ENCODE measurements at regions not wholly inside any gene's neighbourhood (a gene's known extent, or its start where the extent isn't known, plus 50 kb on each side); places are given as distances from the start of the nearest gene placed in this dataset.
"Not testable (repeated sequence)": the region's sequence is repeated elsewhere in the genome, so short reads cannot be mapped to it uniquely, and the experiment has no call there.

DNA sequence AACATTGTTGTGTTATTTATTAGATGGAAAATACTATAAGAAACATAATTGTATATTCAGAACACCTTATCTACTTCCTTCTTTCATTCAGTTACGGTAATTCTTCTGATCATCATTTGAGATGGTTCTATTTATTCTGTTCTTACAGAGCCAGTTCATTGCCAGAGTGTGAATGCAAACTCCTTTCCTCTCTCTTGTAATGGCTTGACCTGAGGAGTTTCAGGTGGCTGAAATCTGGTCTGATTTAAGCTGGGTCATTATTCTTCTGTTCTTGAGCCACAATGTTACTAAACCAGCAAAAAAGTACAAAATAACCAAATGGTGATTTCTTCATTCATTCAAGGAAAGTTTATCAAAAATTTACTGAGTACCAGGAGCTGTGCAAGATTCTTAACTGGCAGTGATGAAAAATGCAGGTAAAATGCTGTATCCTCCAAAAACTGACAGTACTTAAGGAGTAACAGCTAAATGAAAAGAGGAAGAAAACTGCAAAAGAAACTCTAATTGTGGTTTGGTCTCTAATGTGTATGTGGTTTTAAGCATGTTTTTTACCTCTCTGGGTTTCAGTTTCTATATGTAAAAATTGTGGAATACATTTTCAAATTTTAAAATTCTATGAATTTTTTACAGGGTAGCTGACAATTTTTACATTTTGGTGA lies 182.4 kb upstream of the UFM1 start:
- intact Hi-C loops (cut with DNase I): no loop called here
- no peak for DNase-seq
- ATAC-seq: no peak

DNA sequence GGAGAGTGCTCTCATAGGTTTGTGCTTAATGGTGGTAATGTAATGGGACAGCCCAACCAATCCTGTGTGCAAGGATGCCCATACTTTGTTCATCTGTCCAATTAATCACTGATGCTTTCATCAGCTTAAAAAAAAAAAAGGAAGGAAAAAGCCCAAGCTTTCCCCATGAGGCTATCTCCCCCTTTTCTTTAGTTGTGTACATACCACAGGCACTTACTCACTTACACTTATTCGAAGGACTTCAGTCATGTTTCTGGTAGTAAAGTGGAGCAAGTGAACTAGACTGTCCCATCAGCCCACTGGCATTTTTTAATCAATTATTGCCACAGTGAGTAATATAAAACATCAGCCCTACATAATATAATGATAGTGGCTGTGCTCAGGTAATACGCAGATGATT lies 183.5 kb upstream of the UFM1 start:
- DNase-seq (no peak), ATAC-seq (no peak)
- intact Hi-C loops (cut with DNase I): no loop called here

DNA sequence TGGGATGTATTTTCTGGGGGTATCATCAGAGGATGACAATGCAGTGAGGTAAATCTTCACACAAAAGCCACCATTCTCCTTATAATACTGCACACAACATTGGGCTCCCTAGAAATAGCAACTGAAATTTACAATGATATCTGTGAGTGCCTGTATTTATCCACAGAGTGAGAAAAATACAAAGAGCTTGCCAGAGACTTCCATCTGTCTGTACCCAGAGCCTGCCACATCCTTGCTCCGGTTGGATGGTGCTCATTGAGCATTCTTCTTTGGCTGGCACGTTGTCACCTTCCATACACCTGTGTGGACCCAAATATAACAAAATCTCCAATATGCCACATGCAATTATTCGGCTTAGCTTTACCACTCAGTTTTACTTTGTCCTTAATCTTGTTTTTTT lies 189.5 kb upstream of the UFM1 start:
- no peak for ATAC-seq
- DNase-seq: no peak
- intact Hi-C loops (cut with DNase I): no loop called here

DNA sequence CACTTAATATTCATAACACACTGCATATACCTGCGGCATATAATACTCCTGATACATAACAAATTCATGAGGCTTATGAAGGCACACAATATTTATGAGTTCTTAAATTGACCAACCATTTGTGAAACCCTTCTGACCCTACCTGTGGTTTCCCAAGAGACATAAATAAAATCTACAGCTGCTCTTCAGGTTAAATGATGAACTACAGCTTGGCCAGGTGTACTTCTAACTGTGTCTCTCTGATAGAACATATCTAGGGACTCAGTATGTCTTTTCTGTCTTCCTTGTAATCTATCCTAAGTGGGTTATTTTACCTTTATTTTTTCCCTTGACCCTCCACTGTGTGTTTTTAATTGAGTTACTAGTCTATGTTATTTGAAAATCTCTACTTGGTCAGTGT lies 189.9 kb upstream of the UFM1 start:
- DNase-seq (no peak), ATAC-seq (no peak)
- intact Hi-C loops (cut with DNase I): no loop called here

DNA sequence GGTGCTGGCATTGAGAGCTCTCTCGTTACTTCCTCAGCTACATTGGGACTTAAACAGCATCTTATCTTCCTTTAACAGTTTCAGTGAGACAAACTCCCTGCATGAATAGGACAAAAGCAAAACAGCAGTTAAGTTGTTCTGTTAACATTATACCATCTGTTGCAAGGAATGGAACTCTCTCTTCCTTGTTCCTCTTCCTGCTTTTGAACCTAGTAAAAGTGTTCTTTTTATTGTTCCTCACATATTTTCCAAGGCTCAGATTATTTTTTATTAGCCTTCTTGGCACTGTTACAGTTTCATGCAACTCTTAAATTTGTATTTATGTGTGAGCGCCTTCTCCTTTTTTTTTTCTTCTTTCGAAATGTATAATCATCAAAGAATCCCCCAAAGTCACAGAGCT lies 202.6 kb upstream of the UFM1 start:
- ATAC-seq (no peak), DNase-seq (no peak)
- intact Hi-C loops (cut with DNase I): no loop called here

DNA sequence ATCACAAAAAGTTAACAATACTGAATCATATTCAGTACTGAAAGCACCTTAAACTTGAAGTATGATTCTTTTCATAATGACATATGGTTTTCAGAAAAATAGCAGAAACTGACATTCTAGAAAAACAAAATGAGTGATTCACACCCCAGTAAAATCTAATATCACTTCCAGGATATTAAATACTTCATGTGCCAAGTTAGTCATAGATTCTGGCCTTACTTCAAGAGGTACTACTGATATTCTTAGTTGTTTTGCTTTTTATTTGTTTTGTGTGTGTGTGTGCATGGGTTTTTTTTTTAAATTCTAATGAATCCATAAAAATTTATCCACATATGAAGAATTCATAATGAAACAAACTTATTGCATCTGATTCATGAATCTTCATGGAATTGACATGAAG lies 207.9 kb upstream of the UFM1 start:
- no peak for DNase-seq
- peak in 1 of 2 donors; percentile 36 for ATAC-seq
- intact Hi-C loops (cut with DNase I): no loop called here

DNA sequence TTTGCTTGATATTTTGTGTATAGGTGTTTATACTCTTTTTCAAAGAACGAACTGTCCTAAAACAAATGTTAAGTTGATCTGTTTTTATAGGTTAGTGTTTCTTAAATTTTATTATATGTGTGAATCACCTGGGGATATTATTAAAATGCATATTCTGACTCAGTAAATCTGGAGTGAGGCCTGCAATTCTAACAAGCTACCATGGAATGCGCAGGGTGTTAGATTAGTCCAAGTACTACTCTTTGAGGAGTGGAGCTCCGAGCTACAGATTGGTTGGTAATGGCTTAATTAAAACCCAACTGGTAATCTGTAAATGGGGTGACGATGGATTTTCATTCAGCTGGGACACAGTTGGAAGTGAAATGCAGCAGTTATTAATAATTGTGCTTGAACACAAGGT lies 214.1 kb upstream of the UFM1 start:
- intact Hi-C loops (cut with DNase I): no loop called here
- ATAC-seq: no peak

DNA sequence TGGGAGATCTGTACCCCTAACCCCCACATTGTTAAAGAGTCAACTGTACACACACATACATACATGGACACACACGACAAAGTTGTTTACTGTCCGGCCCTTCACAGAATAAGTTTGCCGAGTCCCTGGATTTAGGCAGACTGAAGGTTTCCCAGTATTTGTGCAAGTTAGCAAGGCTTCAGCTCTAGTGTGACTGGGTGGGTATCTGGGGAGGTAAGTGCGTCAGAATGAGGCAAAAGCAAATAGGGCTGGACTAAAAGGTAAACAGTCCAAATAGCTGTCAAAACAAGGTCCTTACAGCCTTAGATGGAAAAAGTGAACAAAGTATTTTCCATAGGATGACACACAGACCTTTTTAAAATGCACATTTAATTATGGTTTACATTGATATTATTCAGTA lies 228.4 kb upstream of the UFM1 start:
- ATAC-seq (no peak), DNase-seq (no peak)
- intact Hi-C loops (cut with DNase I): no loop called here

More for the DNA sequence above, 214.1 kb upstream of the UFM1 start:
- no peak for DNase-seq

DNA sequence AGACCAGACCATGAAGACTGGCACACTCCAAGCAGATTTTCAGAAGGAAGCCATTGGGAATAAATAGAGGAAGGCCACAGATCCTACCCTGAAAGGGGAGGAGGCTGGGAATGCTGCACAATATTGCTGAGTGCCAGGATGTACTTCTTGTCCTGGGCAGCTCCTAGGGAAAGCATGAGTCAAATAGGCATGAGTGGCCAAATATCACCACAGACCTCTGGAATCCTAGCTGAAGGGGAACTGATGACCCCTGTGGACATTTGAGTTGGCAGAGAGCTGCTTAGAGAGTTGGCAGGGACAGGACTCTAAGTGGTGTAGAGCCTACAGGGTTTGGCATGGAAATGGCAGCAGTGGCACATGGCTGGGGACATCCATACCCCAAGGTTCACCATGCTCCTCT lies 234.3 kb upstream of the TRPC4 start:
- intact Hi-C loops (cut with DNase I): no loop called here
- DNase-seq (no peak), ATAC-seq (no peak)

DNA sequence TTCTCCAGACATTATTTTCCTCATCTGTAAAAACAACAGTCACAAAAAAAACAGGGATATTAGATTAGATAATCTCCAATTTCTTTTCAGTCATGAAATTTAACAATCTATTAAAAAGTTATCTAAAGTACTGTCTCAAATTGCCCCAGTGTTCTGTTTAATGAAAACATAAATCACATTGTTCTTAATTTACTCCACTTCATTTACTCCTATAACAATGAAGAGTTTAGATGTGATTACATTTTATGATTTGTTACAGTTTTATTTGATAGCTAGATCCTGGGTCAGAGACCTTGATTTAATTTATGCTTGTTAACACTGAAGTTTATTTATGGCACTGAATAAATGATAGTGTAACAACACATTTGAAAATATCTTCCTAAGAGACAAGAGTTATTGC lies 230.2 kb upstream of the TRPC4 start:
- DNase-seq (no peak), ATAC-seq (no peak)
- intact Hi-C loops (cut with DNase I): no loop called here

DNA sequence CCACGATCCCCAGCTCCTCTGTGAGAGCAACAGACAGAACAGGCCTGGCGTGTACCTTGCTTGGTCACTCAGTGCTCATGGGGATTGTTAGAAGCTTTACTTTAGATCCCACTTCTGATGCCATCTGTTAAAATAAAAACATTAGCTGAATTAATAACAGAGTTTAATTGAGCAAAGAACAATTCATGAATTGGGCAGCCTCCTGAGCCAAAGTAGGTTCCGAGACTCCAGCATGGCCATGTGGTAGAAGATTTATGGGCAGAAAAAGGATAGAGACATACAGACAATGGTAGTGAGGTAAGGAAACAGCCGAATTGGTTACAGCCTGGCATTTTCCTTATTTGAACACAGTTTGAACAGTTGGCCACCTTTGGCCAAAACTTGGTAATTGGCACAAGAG lies 223.9 kb upstream of the TRPC4 start:
- no peak for DNase-seq
- ATAC-seq: no peak
- intact Hi-C loops (cut with DNase I): no loop called here

DNA sequence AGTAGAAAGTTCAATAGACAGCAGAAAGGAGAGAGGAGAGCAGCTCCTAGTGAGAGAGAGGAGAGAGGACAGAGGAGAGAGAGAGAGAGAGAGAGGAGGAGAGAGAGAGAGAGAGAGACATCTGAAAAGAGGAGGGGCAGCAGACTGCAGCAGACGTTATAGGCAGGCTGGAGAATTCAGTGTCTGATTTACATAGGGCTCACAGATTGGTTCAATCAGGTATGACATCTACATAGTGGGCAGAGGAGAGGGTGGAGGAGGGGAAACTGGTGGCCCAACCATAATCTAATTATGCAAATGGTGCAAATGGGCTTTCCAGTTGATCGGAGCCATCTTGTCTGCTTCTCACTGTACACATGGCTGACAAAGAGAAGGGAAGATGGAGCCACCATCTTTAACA lies 221.3 kb upstream of the TRPC4 start:
- no peak for DNase-seq
- intact Hi-C loops (cut with DNase I): no loop called here
- no peak for ATAC-seq

DNA sequence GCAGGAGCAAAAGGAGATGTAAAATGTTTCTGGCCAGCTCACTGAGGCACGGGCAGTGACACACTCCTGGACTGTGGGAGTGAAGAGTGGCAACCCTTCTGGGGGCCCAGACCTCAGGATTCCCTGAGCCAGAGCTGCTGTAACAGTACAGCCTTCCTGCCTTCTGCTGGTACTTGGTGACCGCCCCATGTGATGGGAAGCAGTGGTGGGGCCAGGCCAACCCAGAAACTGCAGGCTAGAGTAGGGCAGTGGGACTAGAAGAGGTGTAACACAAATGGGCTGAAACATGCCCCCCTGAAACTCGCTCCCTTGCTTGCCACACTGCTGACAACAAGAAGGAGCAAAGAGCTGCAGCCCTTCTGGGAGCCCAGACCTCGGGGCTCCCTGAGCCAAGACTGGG lies 217.1 kb upstream of the TRPC4 start:
- DNase-seq: no peak
- intact Hi-C loops (cut with DNase I): no loop called here
- ATAC-seq: no peak

DNA sequence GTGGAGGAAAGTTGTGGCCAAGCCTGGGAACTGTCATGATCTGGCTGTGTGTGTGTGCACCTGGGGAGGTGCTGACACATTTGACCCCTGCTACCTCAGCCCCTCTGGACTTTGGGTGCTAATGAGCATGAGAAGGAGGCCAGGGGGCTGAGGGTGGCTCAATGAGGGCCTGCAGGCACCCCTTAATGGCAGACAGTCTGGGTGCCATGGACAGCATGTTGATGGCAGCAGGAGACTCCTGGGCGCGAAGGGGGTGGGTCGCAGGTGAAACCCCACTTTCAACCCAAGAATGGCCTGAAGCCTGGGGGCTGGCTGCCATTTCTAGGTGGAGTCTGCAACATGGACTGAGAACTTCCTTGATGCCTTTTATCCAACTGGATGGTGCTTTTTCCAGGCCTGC lies 216.4 kb upstream of the TRPC4 start:
- intact Hi-C loops (cut with DNase I): no loop called here
- DNase-seq: no peak
- no peak for ATAC-seq

DNA sequence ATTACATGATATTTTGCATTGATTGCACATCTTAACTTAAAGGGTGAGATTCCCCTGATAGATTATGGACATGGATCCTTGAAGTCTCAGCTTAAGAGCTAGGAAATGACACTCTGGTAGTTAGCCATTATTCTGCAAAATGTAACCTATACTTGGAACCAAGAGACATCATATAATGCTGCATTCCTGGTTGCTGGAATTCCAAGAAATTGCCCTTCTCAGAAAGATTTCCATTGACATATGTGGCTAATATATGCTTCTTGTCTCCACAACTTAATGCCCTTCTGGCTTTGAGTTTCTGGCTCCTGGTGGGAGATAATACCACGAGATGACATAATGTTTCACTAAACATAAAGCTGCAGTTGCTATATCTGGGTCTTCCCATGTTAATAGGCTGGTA lies 204.4 kb upstream of the TRPC4 start:
- DNase-seq (no peak), ATAC-seq (no peak)
- intact Hi-C loops (cut with DNase I): no loop called here

DNA sequence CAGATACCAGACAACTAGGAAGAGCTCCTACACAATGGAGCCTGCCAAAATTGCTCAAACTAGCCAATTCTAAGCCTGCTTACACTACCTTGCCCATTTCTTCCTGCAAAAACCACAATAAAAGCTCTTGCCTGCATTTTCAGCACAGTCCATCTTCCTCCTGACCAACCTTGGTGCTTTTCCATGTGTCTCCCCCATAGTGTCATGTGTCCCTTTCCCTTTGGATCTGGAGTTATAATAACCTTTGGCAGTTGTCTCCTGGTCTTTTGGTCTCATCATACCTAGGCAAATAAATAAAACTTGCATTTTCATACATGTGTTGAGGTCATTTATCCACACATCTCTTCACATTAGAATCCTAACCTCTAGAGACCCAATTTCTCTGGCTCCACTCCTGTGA lies 203.1 kb upstream of the TRPC4 start:
- intact Hi-C loops (cut with DNase I): no loop called here
- ATAC-seq: no peak

DNA sequence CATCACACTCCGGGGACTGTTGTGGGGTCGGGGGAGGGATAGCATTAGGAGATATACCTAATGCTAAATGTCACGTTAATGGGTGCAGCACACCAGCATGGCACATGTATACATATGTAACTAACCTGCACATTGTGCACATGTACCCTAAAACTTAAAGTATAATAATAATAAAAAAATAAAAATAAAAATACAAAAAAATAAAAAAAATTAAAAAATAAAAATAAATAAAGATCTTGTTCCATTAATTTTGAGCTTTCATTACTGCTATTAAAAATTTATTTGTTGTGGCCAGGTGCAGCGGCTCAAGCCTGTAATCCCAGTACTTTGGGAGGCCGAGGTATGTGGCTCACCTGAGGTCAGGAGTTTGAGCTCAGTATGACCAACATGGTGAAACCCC lies 201.8 kb upstream of the TRPC4 start:
- ATAC-seq, DNase-seq: not testable (repeated sequence)

More for the DNA sequence above, 203.1 kb upstream of the TRPC4 start:
- no peak for DNase-seq

DNA sequence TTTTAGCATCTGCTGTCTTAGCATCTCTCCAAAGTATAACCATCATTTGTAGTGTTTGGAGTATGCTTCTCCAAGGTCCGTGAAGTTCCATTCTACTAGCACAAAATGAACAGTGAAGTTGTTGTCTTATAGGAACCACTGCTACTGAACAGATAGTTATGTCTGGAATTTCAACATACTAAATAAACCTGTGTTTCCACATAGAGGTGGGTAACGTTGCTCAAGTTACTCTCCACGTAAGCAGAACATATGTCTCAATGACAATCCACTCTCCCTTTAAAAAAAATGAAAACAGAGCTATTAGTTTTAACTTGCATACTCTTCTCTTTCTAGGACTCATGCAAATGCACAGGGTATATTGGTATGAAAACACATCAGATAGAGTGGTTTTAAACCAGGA lies 184.3 kb upstream of the TRPC4 start:
- ATAC-seq: no peak
- intact Hi-C loops (cut with DNase I): no loop called here
- DNase-seq: no peak

More for the DNA sequence above, 201.8 kb upstream of the TRPC4 start:
- intact Hi-C loops (cut with DNase I): not testable (repeated sequence)

DNA sequence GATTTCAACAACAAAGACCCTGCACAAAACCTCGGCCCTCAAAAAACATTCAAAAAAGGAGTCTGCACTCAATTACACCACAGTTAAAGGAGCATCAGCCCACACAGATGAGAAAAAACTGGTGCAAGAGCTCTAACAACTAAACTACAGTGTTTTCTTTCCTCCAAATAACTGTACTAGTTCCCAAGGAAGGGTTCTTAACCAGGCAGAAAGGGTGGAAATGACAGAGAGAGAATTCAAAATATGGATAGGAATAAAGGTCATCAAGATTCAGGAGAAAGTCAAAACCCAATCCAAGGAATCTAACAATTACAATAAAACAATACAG lies 176.4 kb upstream of the TRPC4 start:
- ATAC-seq (no peak), DNase-seq (no peak)
- intact Hi-C loops (cut with DNase I): no loop called here

DNA sequence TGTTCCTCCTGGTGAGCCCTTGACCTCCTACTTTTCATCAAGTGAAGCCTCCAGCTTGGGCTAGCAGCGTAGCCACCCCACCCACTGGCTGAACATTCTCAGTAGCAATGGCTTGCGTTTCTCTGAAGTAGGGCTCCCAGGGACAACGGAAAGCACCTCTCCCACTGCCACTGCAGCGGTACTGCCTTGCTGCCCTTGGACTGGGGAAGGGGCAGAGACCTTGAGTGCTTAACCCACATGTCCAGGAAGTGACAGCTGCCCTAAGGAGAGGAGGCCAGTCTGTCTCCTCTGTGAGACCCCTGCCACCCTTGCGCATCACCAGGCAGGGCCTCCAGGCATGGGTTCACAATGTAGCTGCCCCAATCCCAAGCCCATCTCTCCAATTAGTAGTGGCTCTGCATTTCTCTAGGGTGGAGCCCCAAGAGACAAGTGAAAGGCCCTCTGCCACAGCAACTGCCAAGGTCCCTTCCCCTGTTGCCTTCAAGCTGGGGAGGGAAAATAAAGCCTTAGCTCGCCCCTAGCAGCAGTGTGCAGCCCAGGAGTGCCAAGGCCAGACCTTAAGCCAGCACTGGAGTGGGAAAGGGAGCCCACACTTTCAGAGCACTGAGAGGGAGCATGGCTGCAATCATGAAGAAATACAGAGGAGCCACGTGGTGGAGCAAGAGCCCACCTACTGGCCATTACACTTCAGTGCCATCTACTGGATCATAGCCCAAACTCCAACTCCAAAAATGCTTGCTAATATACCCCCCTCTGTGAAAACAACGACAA lies 175.9 kb upstream of the TRPC4 start:
- intact Hi-C loops (cut with DNase I): no loop called here
- ATAC-seq (no peak), DNase-seq (no peak)

DNA sequence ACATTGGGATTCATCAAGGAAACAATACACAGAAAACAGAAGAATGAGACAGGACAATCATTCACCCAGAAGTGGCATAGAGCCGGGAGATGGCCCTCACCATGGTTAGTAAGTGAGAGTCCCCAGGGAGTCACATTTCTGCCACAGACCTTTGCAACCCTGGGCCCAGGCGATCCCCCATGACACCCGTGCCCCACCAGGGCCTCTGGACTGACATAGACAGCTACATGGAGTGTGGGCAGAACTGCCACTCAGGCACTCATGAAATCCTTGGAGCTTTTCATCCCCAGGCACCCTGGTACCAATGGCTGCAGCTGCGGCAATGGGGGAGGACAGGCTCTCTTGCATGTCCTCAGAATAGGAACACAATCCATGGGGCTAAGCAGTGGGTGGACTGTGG lies 174.5 kb upstream of the TRPC4 start:
- no peak for DNase-seq
- no peak for ATAC-seq
- intact Hi-C loops (cut with DNase I): no loop called here

All from left cardiac atrium (tissue), 4 donors.